HFF-Myc (cell line): ENCODE measurements at regions not wholly inside any gene's neighbourhood (a gene's known extent, or its start where the extent isn't known, plus 50 kb on each side); places are given as distances from the start of the nearest gene placed in this dataset.

Experiments used
- DNase-seq: peaks from one replicate; pipeline ENCODE4 v3.0.0-alpha.2; 2011; ENCODE audit warnings: low read depth; ENCODE audit errors: extremely low read depth
- H3K4me3 ChIP-seq: replicated peaks from 2 replicates; pipeline ENCODE4 v1.5.1; 2011; ENCODE audit warnings: low read depth, mild to moderate bottlenecking, control low read depth, low read length
- CTCF ChIP-seq: IDR thresholded peaks from 2 replicates; pipeline ENCODE4 v1.5.1; 2012; ENCODE audit warnings: mild to moderate bottlenecking, low read depth, low read length, control low read depth; ENCODE audit errors: missing control alignments

GRCh38 chr17:77862890-77863813 lies 95.4 kb upstream of the TNRC6C start:
- no peak for DNase-seq
- no peak for TF ChIP-seq CTCF
- no peak overlapping the region for H3K4me3 ChIP-seq

GRCh38 chr17:77863814-77864161 lies 94.7 kb upstream of the TNRC6C start:
- DNase-seq, result no peak

GRCh38 chr17:77864234-77865111 lies 94.0 kb upstream of the TNRC6C start:
- DNase-seq, result no peak
- no peak overlapping the region for H3K4me3 ChIP-seq
- no peak for TF ChIP-seq CTCF

More at GRCh38 chr17:77863814-77864161, 94.7 kb upstream of the TNRC6C start:
- TF ChIP-seq CTCF, result no peak
- no peak overlapping the region for H3K4me3 ChIP-seq

- no peak for DNase-seq
- H3K4me3 ChIP-seq, result no peak overlapping the region
- TF ChIP-seq CTCF, result no peak
Measured at GRCh38 chr17:77865112-77865611, 93.3 kb upstream of the TNRC6C start.

GRCh38 chr17:77865716-77866115 lies 92.8 kb upstream of the TNRC6C start:
- DNase-seq, result no peak
- no peak overlapping the region for H3K4me3 ChIP-seq
- no peak for TF ChIP-seq CTCF

GRCh38 chr17:77867308-77867781 lies 91.2 kb upstream of the TNRC6C start:
- TF ChIP-seq CTCF, result no peak
- DNase-seq, result no peak
- no peak overlapping the region for H3K4me3 ChIP-seq
